Lower leg skin (tissue), 4 donors: ENCODE measurements at regions not wholly inside any gene's neighbourhood (a gene's known extent, or its start where the extent isn't known, plus 50 kb on each side); places are given as distances from the start of the nearest gene placed in this dataset.

ENCODE experiments used
- DNase-seq, 2 donors: peaks; one replicate each; pipeline ENCODE4 v3.0.0-alpha.2; 2019; ENCODE audit warnings: low spot score in 2 of 2
- H3K4me3 ChIP-seq: fragments of 200-600 bp; sonication (generic); 2 replicates; pipeline ENCODE4 v1.5.1; 2017; ENCODE audit warnings: mild to moderate bottlenecking, low read depth; ENCODE audit not compliant: poor library complexity, severe bottlenecking
- CTCF ChIP-seq, 3 donors: fragments of 450-650 bp; IDR thresholded peaks; one replicate each; pipeline ENCODE4 v1.5.1; 2016; ENCODE audit warnings: antibody characterized with exemption in 3 of 3, mild to moderate bottlenecking in 3 of 3, moderate library complexity in 2 of 3
- POLR2A ChIP-seq, 2 donors: fragments of 450-650 bp; IDR thresholded peaks; one replicate each; pipeline ENCODE4 v1.6.1; 2016 to 2017; ENCODE audit warnings: antibody characterized with exemption in 2 of 2, mild to moderate bottlenecking in 1 of 2, moderate library complexity in 1 of 2
- WGBS, 2 donors: methylation state at CpG; one replicate each; pipeline ENCODE4 v1.1.5; 2018; 5-methylcytosine and 5-hydroxymethylcytosine counted together
- intact Hi-C: fragments of 100-400 bp; cut with DNase I; formaldehyde crosslinking; loops from one replicate; pipeline ENCODE4 v1.15.0; 2023; ENCODE audit warnings: low total_unique reads

- intact Hi-C loops, result no loop called here
- 86% methylated on average over 6 of the region's 6 CpGs; no CpG with 5 or more reads in 1 of the 2 donors for WGBS, 2 donors
- DNase-seq, result no peak
- no peak overlapping the region for H3K4me3 ChIP-seq
- TF ChIP-seq CTCF (IDR thresholded peaks at IDR 0.05) (no peak), POLR2A (IDR thresholded peaks at IDR 0.05) (no peak)
These were observed 610.6 kb upstream of the TSPY4 start for GRCh38 chrY:8726616-8727015.

- no peak overlapping the region for H3K4me3 ChIP-seq
- DNase-seq, result no peak
- WGBS, 2 donors, result 71% methylated on average over 9 of the region's 9 CpGs; no CpG with 5 or more reads in 1 of the 2 donors
- intact Hi-C loops, result no loop called here
- TF ChIP-seq POLR2A (IDR thresholded peaks at IDR 0.05), result no peak
- no peak for TF ChIP-seq CTCF (IDR thresholded peaks at IDR 0.05)
These were observed 607.3 kb upstream of the TSPY4 start for GRCh38 chrY:8729971-8730370.

- no peak overlapping the region for H3K4me3 ChIP-seq
- TF ChIP-seq CTCF (IDR thresholded peaks at IDR 0.05), result no peak
- TF ChIP-seq POLR2A (IDR thresholded peaks at IDR 0.05), result no peak
- intact Hi-C loops, result no loop called here
- 88% methylated on average over 21 of the region's 21 CpGs; no CpG with 5 or more reads in 1 of the 2 donors for WGBS, 2 donors
- DNase-seq, result no peak
These were observed 595.8 kb upstream of the TSPY4 start for GRCh38 chrY:8741343-8742069.

GRCh38 chrY:8764184-8764583 is 573.1 kb upstream of the TSPY4 start:
- intact Hi-C loops, result no loop called here
- TF ChIP-seq POLR2A (IDR thresholded peaks at IDR 0.05), result no peak
- no peak for TF ChIP-seq CTCF (IDR thresholded peaks at IDR 0.05)
- DNase-seq, result no peak
- WGBS, 2 donors, result 14% methylated on average over 2 of the region's 7 CpGs; no CpG with 5 or more reads in 1 of the 2 donors
- no peak overlapping the region for H3K4me3 ChIP-seq

- no peak for DNase-seq
- WGBS, 2 donors, result 67% methylated on average over 4 of the region's 4 CpGs; no CpG with 5 or more reads in 1 of the 2 donors
These were observed 555.9 kb upstream of the TSPY4 start for GRCh38 chrY:8781184-8781890.

More at GRCh38 chrY:8781184-8781890, 555.9 kb upstream of the TSPY4 start:
- TF ChIP-seq CTCF (IDR thresholded peaks at IDR 0.05) (no peak), POLR2A (IDR thresholded peaks at IDR 0.05) (no peak)
- H3K4me3 ChIP-seq, result no peak overlapping the region
- intact Hi-C loops, result no loop called here
